ENCODE measurements at regions not wholly inside any gene's neighbourhood (a gene's known extent, or its start where the extent isn't known, plus 50 kb on each side); places are given as distances from the start of the nearest gene placed in this dataset.

DNA sequence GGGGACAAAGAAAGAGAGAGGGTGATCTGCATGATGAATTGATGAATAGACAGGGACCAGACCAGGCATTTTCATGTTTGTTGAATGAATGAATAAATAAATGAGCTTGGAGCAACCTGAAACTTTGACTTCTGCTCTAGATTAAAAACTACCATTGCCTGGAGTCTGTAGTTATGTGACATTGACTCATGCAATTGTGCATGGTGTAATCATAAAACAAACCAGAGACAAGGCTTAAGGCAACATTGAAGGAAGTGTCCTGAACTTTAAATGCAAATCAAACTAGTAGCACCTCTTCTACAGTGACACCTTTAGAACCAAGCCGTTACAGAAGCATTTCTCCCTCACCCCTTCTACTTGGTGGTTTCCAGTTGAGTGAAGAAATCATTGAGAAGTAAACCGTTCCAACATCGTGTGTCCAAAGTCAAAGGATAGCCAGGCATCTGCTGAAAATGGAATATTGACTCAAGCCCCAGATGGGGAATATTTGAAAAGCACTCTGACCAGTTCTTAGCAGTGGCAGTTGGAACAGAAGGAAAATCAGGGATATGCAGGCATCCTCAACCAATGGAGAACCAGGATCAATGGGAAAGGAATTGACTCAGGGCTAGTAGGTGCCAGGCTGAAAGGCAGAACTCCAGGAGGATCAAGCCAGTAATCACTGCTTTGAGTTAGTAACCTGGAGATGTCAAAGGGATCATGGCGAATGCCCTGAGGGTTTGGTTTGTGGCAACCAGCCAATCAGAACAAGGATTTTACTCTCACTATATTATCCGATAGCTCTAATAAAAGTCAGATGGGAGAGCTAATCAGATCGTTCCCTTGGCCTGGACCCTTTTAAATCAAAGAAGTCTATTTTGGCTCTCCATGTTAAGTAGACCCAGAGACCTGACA, 171.2 kb upstream of the TSHZ2 start:
- TF ChIP-seq EP300 (conservative IDR thresholded peaks at IDR 0.05; ENCODE audit: poor library complexity, severe bottlenecking) (no peak), TAF1 (IDR thresholded peaks at IDR 0.05; ENCODE audit: low read depth) (no peak), EZH2 (IDR thresholded peaks at IDR 0.05; ENCODE audit: borderline replicate concordance, insufficient read depth, low read length, poor library complexity, severe bottlenecking) (no peak)
- TF ChIP-seq, protein P1, sequence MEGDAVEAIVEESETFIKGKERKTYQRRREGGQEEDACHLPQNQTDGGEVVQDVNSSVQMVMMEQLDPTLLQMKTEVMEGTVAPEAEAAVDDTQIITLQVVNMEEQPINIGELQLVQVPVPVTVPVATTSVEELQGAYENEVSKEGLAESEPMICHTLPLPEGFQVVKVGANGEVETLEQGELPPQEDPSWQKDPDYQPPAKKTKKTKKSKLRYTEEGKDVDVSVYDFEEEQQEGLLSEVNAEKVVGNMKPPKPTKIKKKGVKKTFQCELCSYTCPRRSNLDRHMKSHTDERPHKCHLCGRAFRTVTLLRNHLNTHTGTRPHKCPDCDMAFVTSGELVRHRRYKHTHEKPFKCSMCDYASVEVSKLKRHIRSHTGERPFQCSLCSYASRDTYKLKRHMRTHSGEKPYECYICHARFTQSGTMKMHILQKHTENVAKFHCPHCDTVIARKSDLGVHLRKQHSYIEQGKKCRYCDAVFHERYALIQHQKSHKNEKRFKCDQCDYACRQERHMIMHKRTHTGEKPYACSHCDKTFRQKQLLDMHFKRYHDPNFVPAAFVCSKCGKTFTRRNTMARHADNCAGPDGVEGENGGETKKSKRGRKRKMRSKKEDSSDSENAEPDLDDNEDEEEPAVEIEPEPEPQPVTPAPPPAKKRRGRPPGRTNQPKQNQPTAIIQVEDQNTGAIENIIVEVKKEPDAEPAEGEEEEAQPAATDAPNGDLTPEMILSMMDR (IDR thresholded peaks at IDR 0.05; ENCODE audit: poor library complexity, severe bottlenecking) = no peak
